ENCODE measurements at regions not wholly inside any gene's neighbourhood (a gene's known extent, or its start where the extent isn't known, plus 50 kb on each side); places are given as distances from the start of the nearest gene placed in this dataset.

- peaks cover 16% of the 10 kb centered on the region for H3K4me1 Mint-ChIP-seq
- no peaks in the 10 kb centered on the region for H3K36me3 Mint-ChIP-seq
- H3K9me3 Mint-ChIP-seq: no peaks in the 10 kb centered on the region
- no peak for DNase-seq (ENCODE audit: low spot score in 2 of 2, unreplicated experiment in 2 of 2)
- peaks cover 2% of the 10 kb centered on the region for H3K27me3 Mint-ChIP-seq (ENCODE audit: low read depth)
- no peak overlapping the region for H3K4me3 Mint-ChIP-seq
- H3K27ac Mint-ChIP-seq: no peak overlapping the region
- no peak for TF ChIP-seq CTCF (IDR thresholded peaks at IDR 0.05; ENCODE audit: unreplicated experiment)
These were observed 121.5 kb upstream of the PJA2 start for GRCh38 chr5:109531262-109531661.

GRCh38 chr5:109529987-109530386 lies 120.2 kb upstream of the PJA2 start:
- no peak for DNase-seq (ENCODE audit: low spot score in 2 of 2, unreplicated experiment in 2 of 2)
- no peaks in the 10 kb centered on the region for H3K36me3 Mint-ChIP-seq
- H3K9me3 Mint-ChIP-seq: no peaks in the 10 kb centered on the region
- no peak overlapping the region for H3K27ac Mint-ChIP-seq
- no peak for TF ChIP-seq CTCF (IDR thresholded peaks at IDR 0.05; ENCODE audit: unreplicated experiment)
- H3K4me3 Mint-ChIP-seq: no peak overlapping the region
- peaks cover 2% of the 10 kb centered on the region for H3K27me3 Mint-ChIP-seq (ENCODE audit: low read depth)
- peaks cover 16% of the 10 kb centered on the region for H3K4me1 Mint-ChIP-seq

GRCh38 chr5:109529520-109529919 lies 119.7 kb upstream of the PJA2 start:
- no peak for TF ChIP-seq CTCF (IDR thresholded peaks at IDR 0.05; ENCODE audit: unreplicated experiment)
- Mint-ChIP-seq H3K36me3 (no peaks in the 10 kb centered on the region), H3K27me3 (ENCODE audit: low read depth) (peaks cover 2% of the 10 kb centered on the region), H3K4me1 (peaks cover 16% of the 10 kb centered on the region), H3K4me3 (no peak overlapping the region), H3K9me3 (no peaks in the 10 kb centered on the region), H3K27ac (no peak overlapping the region)
- DNase-seq (ENCODE audit: low spot score in 2 of 2, unreplicated experiment in 2 of 2): no peak

GRCh38 chr5:109524555-109524954 lies 114.8 kb upstream of the PJA2 start:
- H3K27ac Mint-ChIP-seq: no peak overlapping the region
- H3K4me1 Mint-ChIP-seq: peaks cover 5% of the 10 kb centered on the region
- H3K36me3 Mint-ChIP-seq: no peaks in the 10 kb centered on the region
- no peaks in the 10 kb centered on the region for H3K27me3 Mint-ChIP-seq (ENCODE audit: low read depth)
- peaks cover 11% of the 10 kb centered on the region for H3K9me3 Mint-ChIP-seq
- no peak overlapping the region for H3K4me3 Mint-ChIP-seq
- DNase-seq (ENCODE audit: low spot score in 2 of 2, unreplicated experiment in 2 of 2): no peak
- TF ChIP-seq CTCF (IDR thresholded peaks at IDR 0.05; ENCODE audit: unreplicated experiment): no peak

- TF ChIP-seq CTCF (IDR thresholded peaks at IDR 0.05; ENCODE audit: unreplicated experiment): no peak
- H3K4me3 Mint-ChIP-seq: no peak overlapping the region
- peaks cover 11% of the 10 kb centered on the region for H3K9me3 Mint-ChIP-seq
- no peak for DNase-seq (ENCODE audit: low spot score in 2 of 2, unreplicated experiment in 2 of 2)
- H3K27ac Mint-ChIP-seq: no peak overlapping the region
- H3K27me3 Mint-ChIP-seq (ENCODE audit: low read depth): no peaks in the 10 kb centered on the region
- no peaks in the 10 kb centered on the region for H3K36me3 Mint-ChIP-seq
- H3K4me1 Mint-ChIP-seq: peaks cover 5% of the 10 kb centered on the region
These were observed 114.3 kb upstream of the PJA2 start for GRCh38 chr5:109524026-109524425.

GRCh38 chr5:109522404-109522803 lies 112.6 kb upstream of the PJA2 start:
- H3K9me3 Mint-ChIP-seq: peaks cover 11% of the 10 kb centered on the region

More at GRCh38 chr5:109522404-109522803, 112.6 kb upstream of the PJA2 start:
- no peak for TF ChIP-seq CTCF (IDR thresholded peaks at IDR 0.05; ENCODE audit: unreplicated experiment)
- H3K4me3 Mint-ChIP-seq: no peak overlapping the region
- H3K36me3 Mint-ChIP-seq: no peaks in the 10 kb centered on the region
- no peak for DNase-seq (ENCODE audit: low spot score in 2 of 2, unreplicated experiment in 2 of 2)
- H3K27me3 Mint-ChIP-seq (ENCODE audit: low read depth): no peaks in the 10 kb centered on the region
- peaks cover 5% of the 10 kb centered on the region for H3K4me1 Mint-ChIP-seq
- H3K27ac Mint-ChIP-seq: no peak overlapping the region

All from mesothelial cell of epicardium (in vitro differentiated cells).